H9 (cell line): ENCODE measurements at regions not wholly inside any gene's neighbourhood (a gene's known extent, or its start where the extent isn't known, plus 50 kb on each side); places are given as distances from the start of the nearest gene placed in this dataset.

Source experiments
- DNase-seq: peaks from one replicate; pipeline ENCODE4 v3.0.0-alpha.2; 2017
- H2AFZ ChIP-seq: one replicate; pipeline ENCODE4 v1.6.1; 2013; ENCODE audit warnings: mild to moderate bottlenecking, low read length, control low read depth, moderate library complexity
- H2AK5ac ChIP-seq: 2 replicates; pipeline ENCODE4 v1.6.1; 2013; ENCODE audit warnings: low read length, control low read depth, mixed read lengths; ENCODE audit not compliant: insufficient read length
- H2BK120ac ChIP-seq: one replicate; pipeline ENCODE4 v1.6.1; 2013; ENCODE audit warnings: low read depth, mild to moderate bottlenecking, low read length, control low read depth, inconsistent platforms; ENCODE audit not compliant: poor library complexity, severe bottlenecking
- H2BK12ac ChIP-seq: 2 replicates; pipeline ENCODE4 v1.6.1; 2013; ENCODE audit warnings: low read length, control low read depth, mixed read lengths, low read depth; ENCODE audit not compliant: insufficient read length
- H2BK15ac ChIP-seq: 2 replicates; pipeline ENCODE4 v1.6.1; 2013; ENCODE audit warnings: low read depth, low read length, control low read depth
- H2BK20ac ChIP-seq: one replicate; pipeline ENCODE4 v1.6.1; 2013; ENCODE audit warnings: low read depth, mild to moderate bottlenecking, low read length, control low read depth, inconsistent platforms; ENCODE audit not compliant: poor library complexity, severe bottlenecking
- H2BK5ac ChIP-seq: 2 replicates; pipeline ENCODE4 v1.6.1; 2013; ENCODE audit warnings: low read length, control low read depth, mixed read lengths; ENCODE audit not compliant: insufficient read length
- H3K14ac ChIP-seq: 2 replicates; pipeline ENCODE4 v1.6.1; 2013; ENCODE audit warnings: low read length, control low read depth; ENCODE audit not compliant: insufficient read depth
- H3K18ac ChIP-seq: 2 replicates; pipeline ENCODE4 v1.6.1; 2013; ENCODE audit warnings: low read depth, mild to moderate bottlenecking, mixed read lengths, low read length, control low read depth; ENCODE audit not compliant: insufficient read length
- H3K23ac ChIP-seq: 2 replicates; pipeline ENCODE4 v1.6.1; 2013; ENCODE audit warnings: low read length, control low read depth, mixed read lengths, low read depth; ENCODE audit not compliant: insufficient read length
- H3K23me2 ChIP-seq: 2 replicates; pipeline ENCODE4 v1.6.1; 2013; ENCODE audit warnings: low read depth, mild to moderate bottlenecking, mixed read lengths, low read length, control low read depth; ENCODE audit not compliant: insufficient read length, poor library complexity, severe bottlenecking
- H3K27ac ChIP-seq: 2 replicates; pipeline ENCODE4 v1.5.1; 2013; ENCODE audit warnings: low read length, control low read depth, mixed read lengths, low read depth; ENCODE audit not compliant: insufficient read length
- H3K27me3 ChIP-seq: 2 replicates; pipeline ENCODE4 v1.6.1; 2013; ENCODE audit warnings: low read length, control low read depth, inconsistent platforms; ENCODE audit not compliant: insufficient read depth
- H3K4ac ChIP-seq: 2 replicates; pipeline ENCODE4 v1.6.1; 2013; ENCODE audit warnings: low read depth, mild to moderate bottlenecking, control low read depth, inconsistent platforms, low read length, moderate library complexity
- H3K4me1 ChIP-seq: 2 replicates; pipeline ENCODE4 v1.6.1; 2013; ENCODE audit warnings: low read length, control low read depth, inconsistent platforms; ENCODE audit not compliant: insufficient read depth
- H3K4me2 ChIP-seq: 2 replicates; pipeline ENCODE4 v1.6.1; 2013; ENCODE audit warnings: low read length, control low read depth, mixed read lengths; ENCODE audit not compliant: insufficient read length, insufficient read depth
- H3K56ac ChIP-seq: 2 replicates; pipeline ENCODE4 v1.6.1; 2013; ENCODE audit warnings: low read depth, mild to moderate bottlenecking, mixed read lengths, low read length, control low read depth; ENCODE audit not compliant: insufficient read length
- H3K79me1 ChIP-seq: 2 replicates; pipeline ENCODE4 v1.6.1; 2013; ENCODE audit warnings: low read depth, mild to moderate bottlenecking, moderate library complexity, low read length, control low read depth, inconsistent platforms; ENCODE audit not compliant: insufficient read depth, poor library complexity, severe bottlenecking
- H3K79me2 ChIP-seq: 2 replicates; pipeline ENCODE4 v1.6.1; 2013; ENCODE audit warnings: low read length, control low read depth, inconsistent platforms; ENCODE audit not compliant: insufficient read depth
- H3K9ac ChIP-seq: 2 replicates; pipeline ENCODE4 v1.6.1; 2013; ENCODE audit warnings: low read length, control low read depth, mixed read lengths; ENCODE audit not compliant: insufficient read length; ENCODE audit errors: extremely low read depth
- H3K9me3 ChIP-seq: one replicate; pipeline ENCODE4 v1.6.1; 2013; ENCODE audit warnings: low read depth, low read length, inconsistent platforms; ENCODE audit not compliant: control insufficient read depth
- H3T11ph ChIP-seq: one replicate; pipeline ENCODE4 v1.6.1; 2013; ENCODE audit warnings: mild to moderate bottlenecking, low read length, control low read depth, inconsistent platforms
- H4K20me1 ChIP-seq: one replicate; pipeline ENCODE4 v1.6.1; 2013; ENCODE audit not compliant: control insufficient read depth, insufficient read length, insufficient read depth
- H4K5ac ChIP-seq: 2 replicates; pipeline ENCODE4 v1.6.1; 2013; ENCODE audit warnings: low read depth, mild to moderate bottlenecking, mixed read lengths, low read length, control low read depth; ENCODE audit not compliant: insufficient read length
- H4K8ac ChIP-seq: replicated peaks from 2 replicates; pipeline ENCODE4 v1.6.1; 2013; ENCODE audit warnings: low read length, control low read depth, mixed read lengths, low read depth; ENCODE audit not compliant: insufficient read length
- H4K91ac ChIP-seq: 2 replicates; pipeline ENCODE4 v1.6.1; 2013; ENCODE audit warnings: low read depth, mild to moderate bottlenecking, moderate library complexity, mixed read lengths, low read length, control low read depth; ENCODE audit not compliant: insufficient read length
- H3K27ac Mint-ChIP-seq, 3 experiments: 2 replicates in 2 of 3; 3 replicates in 1 of 3; pipeline ENCODE4 v1.8.0; 2020 to 2021; ENCODE audit warnings: mixed read lengths in 3 of 3, mild to moderate bottlenecking in 1 of 3, moderate library complexity in 1 of 3
- H3K27me3 Mint-ChIP-seq: 2 replicates; pipeline ENCODE4 v1.8.0; 2021; ENCODE audit warnings: low read depth, mild to moderate bottlenecking, moderate library complexity, mixed read lengths
- H3K36me3 Mint-ChIP-seq, 3 experiments: 2 replicates in 2 of 3; 3 replicates in 1 of 3; pipeline ENCODE4 v1.8.0; 2020 to 2021; ENCODE audit warnings: low read depth in 3 of 3, mixed read lengths in 3 of 3; ENCODE audit not compliant: insufficient read depth in 1 of 3
- H3K4me1 Mint-ChIP-seq, 2 experiments: 2 replicates each; pipeline ENCODE4 v1.8.0; 2020; ENCODE audit warnings: mixed read lengths in 2 of 2
- H3K4me3 Mint-ChIP-seq, 2 experiments: 2 replicates in 1 of 2; 3 replicates in 1 of 2; pipeline ENCODE4 v1.8.0; 2020 to 2021; ENCODE audit warnings: mild to moderate bottlenecking in 2 of 2, mixed read lengths in 2 of 2, moderate library complexity in 1 of 2
- H3K9me3 Mint-ChIP-seq, 2 experiments: 2 replicates in 1 of 2; 3 replicates in 1 of 2; pipeline ENCODE4 v1.8.0; 2020; ENCODE audit warnings: mild to moderate bottlenecking in 2 of 2, mixed read lengths in 2 of 2, moderate library complexity in 1 of 2
- WGBS: extraction: QIAGEN DNeasy Blood & Tissue Kit; methylation state at CpG from one replicate; pipeline ENCODE4 v1.1.7; 2013; ENCODE audit warnings: missing lambda C conversion rate, low lambda C conversion rate, mixed read lengths; ENCODE audit not compliant: insufficient read length; ENCODE audit errors: extremely low coverage; 5-methylcytosine and 5-hydroxymethylcytosine counted together
- TF ChIP-seq, protein P1 (sequence below): fragments of 200-600 bp; sonication (generic); conservative IDR thresholded peaks from 3 replicates; pipeline ENCODE4 v1.8.0; 2021; ENCODE audit warnings: antibody characterized with exemption, mild to moderate bottlenecking

- TF ChIP-seq, protein P1, sequence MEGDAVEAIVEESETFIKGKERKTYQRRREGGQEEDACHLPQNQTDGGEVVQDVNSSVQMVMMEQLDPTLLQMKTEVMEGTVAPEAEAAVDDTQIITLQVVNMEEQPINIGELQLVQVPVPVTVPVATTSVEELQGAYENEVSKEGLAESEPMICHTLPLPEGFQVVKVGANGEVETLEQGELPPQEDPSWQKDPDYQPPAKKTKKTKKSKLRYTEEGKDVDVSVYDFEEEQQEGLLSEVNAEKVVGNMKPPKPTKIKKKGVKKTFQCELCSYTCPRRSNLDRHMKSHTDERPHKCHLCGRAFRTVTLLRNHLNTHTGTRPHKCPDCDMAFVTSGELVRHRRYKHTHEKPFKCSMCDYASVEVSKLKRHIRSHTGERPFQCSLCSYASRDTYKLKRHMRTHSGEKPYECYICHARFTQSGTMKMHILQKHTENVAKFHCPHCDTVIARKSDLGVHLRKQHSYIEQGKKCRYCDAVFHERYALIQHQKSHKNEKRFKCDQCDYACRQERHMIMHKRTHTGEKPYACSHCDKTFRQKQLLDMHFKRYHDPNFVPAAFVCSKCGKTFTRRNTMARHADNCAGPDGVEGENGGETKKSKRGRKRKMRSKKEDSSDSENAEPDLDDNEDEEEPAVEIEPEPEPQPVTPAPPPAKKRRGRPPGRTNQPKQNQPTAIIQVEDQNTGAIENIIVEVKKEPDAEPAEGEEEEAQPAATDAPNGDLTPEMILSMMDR: no peak
These were observed 418.7 kb upstream of the ANO5 start for GRCh38 chr11:21774212-21774611.

More at GRCh38 chr11:21774212-21774611, 418.7 kb upstream of the ANO5 start:
- no peak overlapping the region for H3K27ac Mint-ChIP-seq
- H4K91ac ChIP-seq: no peak overlapping the region
- WGBS: no CpG with 5 or more reads among the region's 2 CpGs
- no peak overlapping the region for H2BK20ac ChIP-seq
- no peak overlapping the region for H2AK5ac ChIP-seq
- no peak overlapping the region for H2AFZ ChIP-seq
- H3K4me1 ChIP-seq: no peaks in the 10 kb centered on the region; the same call in 1 of the 2 replicates
- no peak overlapping the region for H3K18ac ChIP-seq
- no peak overlapping the region for H2BK15ac ChIP-seq
- H3K14ac ChIP-seq: no peak overlapping the region
- H3K56ac ChIP-seq: no peak overlapping the region
- no peak overlapping the region for H2BK120ac ChIP-seq
- H3K9ac ChIP-seq: no peak overlapping the region
- H3T11ph ChIP-seq: no peak overlapping the region
- DNase-seq: no peak
- H2BK12ac ChIP-seq: no peak overlapping the region
- H3K36me3 Mint-ChIP-seq: no peaks in the 10 kb centered on the region
- no peak overlapping the region for H3K4me2 ChIP-seq
- H3K4me3 Mint-ChIP-seq: no peak overlapping the region
- H4K20me1 ChIP-seq: no peaks in the 10 kb centered on the region
- no peak overlapping the region for H3K27ac ChIP-seq
- H2BK5ac ChIP-seq: no peak overlapping the region
- H3K23me2 ChIP-seq: no peaks in the 10 kb centered on the region
- no peaks in the 10 kb centered on the region for H3K79me2 ChIP-seq
- no peak overlapping the region for H3K4ac ChIP-seq
- H3K9me3 Mint-ChIP-seq: no peaks in the 10 kb centered on the region
- H3K79me1 ChIP-seq: no peaks in the 10 kb centered on the region
- H3K27me3 Mint-ChIP-seq: no peaks in the 10 kb centered on the region
- H3K23ac ChIP-seq: no peak overlapping the region
- no peaks in the 10 kb centered on the region for H3K4me1 Mint-ChIP-seq
- no peaks in the 10 kb centered on the region for H3K9me3 ChIP-seq
- H4K8ac ChIP-seq: no peak overlapping the region
- no peaks in the 10 kb centered on the region for H3K27me3 ChIP-seq
- H4K5ac ChIP-seq: no peak overlapping the region
